PFSK-1 (cell line): ENCODE measurements at regions not wholly inside any gene's neighbourhood (a gene's known extent, or its start where the extent isn't known, plus 50 kb on each side); places are given as distances from the start of the nearest gene placed in this dataset.

ENCODE experiments used
- FOXP2 ChIP-seq: optimal IDR thresholded peaks from 2 replicates; pipeline ENCODE3; 2011; ENCODE audit warnings: borderline replicate concordance, control low read depth, inconsistent platforms; ENCODE audit not compliant: insufficient read depth; ENCODE audit errors: extremely low read length, extremely low read depth
- POLR2AphosphoS5 ChIP-seq: IDR thresholded peaks from 2 replicates; pipeline ENCODE4 v1.6.1; 2012; ENCODE audit warnings: low read depth, mild to moderate bottlenecking, control low read depth, low read length, moderate library complexity
- REST ChIP-seq, 2 experiments: IDR thresholded peaks; 2 replicates each; pipeline versions ENCODE4 v1.6.1 to v1.8.0; 2011 to 2012; ENCODE audit warnings: low read depth in 2 of 2, low read length in 2 of 2, control low read depth in 1 of 2, inconsistent platforms in 1 of 2, mild to moderate bottlenecking in 1 of 2, moderate library complexity in 1 of 2; ENCODE audit not compliant: insufficient read depth in 1 of 2
- SIN3A ChIP-seq: IDR thresholded peaks from 2 replicates; pipeline ENCODE4 v1.6.1; 2012; ENCODE audit warnings: mild to moderate bottlenecking, low read length, moderate library complexity, borderline replicate concordance; ENCODE audit not compliant: insufficient read depth
- TAF1 ChIP-seq: IDR thresholded peaks from 2 replicates; pipeline ENCODE4 v1.6.1; 2012; ENCODE audit warnings: low read length, control low read depth, borderline replicate concordance; ENCODE audit not compliant: insufficient read depth

GRCh38 chr6:101296169-101296960 lies 97.1 kb upstream of the GRIK2 start:
- no peak for TF ChIP-seq SIN3A
- TF ChIP-seq TAF1, result no peak
- no peak for TF ChIP-seq FOXP2
- no peak for TF ChIP-seq REST (IDR thresholded peaks at IDR 0.05; ENCODE audit: insufficient read depth in 1 of 2, low read depth in 2 of 2, low read length in 2 of 2)
- TF ChIP-seq POLR2AphosphoS5, result no peak

- TF ChIP-seq REST (IDR thresholded peaks at IDR 0.05; ENCODE audit: insufficient read depth in 1 of 2, low read depth in 2 of 2, low read length in 2 of 2), result no peak
Observed at GRCh38 chr6:101302593-101302992, 90.9 kb upstream of the GRIK2 start.

- no peak for TF ChIP-seq FOXP2
Observed at GRCh38 chr6:101303495-101303894, 90.0 kb upstream of the GRIK2 start.

DNA sequence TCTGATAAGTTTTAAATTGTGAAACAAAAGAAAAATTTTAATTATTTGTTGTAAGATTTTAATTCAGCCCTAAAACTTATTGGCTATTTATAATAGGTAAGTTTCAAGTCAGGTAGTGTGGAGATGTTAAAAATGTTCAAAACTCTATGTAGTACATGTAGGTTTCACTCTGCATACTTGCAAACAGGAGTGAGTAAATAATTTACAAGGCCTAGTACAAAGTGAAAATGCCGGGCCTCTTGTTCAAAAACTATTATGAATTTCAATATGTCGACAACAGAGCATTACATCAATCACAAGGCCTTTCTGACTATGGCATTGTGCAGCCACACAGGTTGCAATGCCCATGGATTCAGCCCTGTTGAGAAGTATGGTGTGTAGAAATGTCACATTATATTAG lies 80.9 kb upstream of the GRIK2 start:
- TF ChIP-seq SIN3A, result no peak
- TF ChIP-seq POLR2AphosphoS5, result no peak
- TF ChIP-seq REST (IDR thresholded peaks at IDR 0.05; ENCODE audit: insufficient read depth in 1 of 2, low read depth in 2 of 2, low read length in 2 of 2), result no peak
- TF ChIP-seq TAF1, result no peak
- TF ChIP-seq FOXP2, result no peak

DNA sequence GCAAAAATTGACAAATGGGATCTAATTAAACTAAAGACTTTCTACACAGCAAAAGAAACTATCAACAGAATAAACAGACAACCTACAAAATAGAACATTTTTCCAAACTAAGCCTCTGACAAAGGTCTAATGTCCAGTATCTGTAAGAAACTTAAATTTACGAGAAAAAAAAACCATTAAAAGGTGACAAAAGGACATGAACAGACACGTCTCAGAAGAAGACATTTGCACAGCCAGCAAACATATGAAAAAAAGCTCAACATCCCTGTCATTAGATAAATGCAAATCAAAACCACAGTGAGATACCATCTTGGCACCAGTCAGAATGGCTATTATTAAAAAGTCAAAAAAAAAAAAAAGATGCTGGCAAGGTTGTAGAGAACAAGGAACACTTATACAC lies 70.6 kb upstream of the GRIK2 start:
- TF ChIP-seq FOXP2 (no peak), TAF1 (no peak), SIN3A (no peak), POLR2AphosphoS5 (no peak)

GRCh38 chr6:101326411-101326810 lies 67.1 kb upstream of the GRIK2 start:
- TF ChIP-seq POLR2AphosphoS5 (no peak), SIN3A (no peak), REST (IDR thresholded peaks at IDR 0.05; ENCODE audit: insufficient read depth in 1 of 2, low read depth in 2 of 2, low read length in 2 of 2) (no peak), TAF1 (no peak), FOXP2 (no peak)
